KMS-11 (cell line): ENCODE measurements at regions not wholly inside any gene's neighbourhood (a gene's known extent, or its start where the extent isn't known, plus 50 kb on each side); places are given as distances from the start of the nearest gene placed in this dataset.

Source experiments
- H2AFZ ChIP-seq: fragments of 200-600 bp; sonication (generic); 2 replicates; pipeline ENCODE4 v1.6.1; 2016; ENCODE audit warnings: antibody characterized with exemption, mixed run types, low read depth
- H3K27ac ChIP-seq: fragments of 200-600 bp; sonication (generic); 2 replicates; pipeline ENCODE4 v1.6.1; 2016; ENCODE audit warnings: mild to moderate bottlenecking, mixed run types
- H3K27me3 ChIP-seq: fragments of 200-600 bp; sonication (generic); 2 replicates; pipeline ENCODE4 v1.6.1; 2017; ENCODE audit warnings: mild to moderate bottlenecking, low read depth, mixed run types, moderate library complexity; ENCODE audit not compliant: insufficient read depth
- H3K36me3 ChIP-seq: fragments of 200-600 bp; sonication (generic); 2 replicates; pipeline ENCODE4 v1.6.1; 2017; ENCODE audit warnings: mild to moderate bottlenecking, mixed run types; ENCODE audit not compliant: insufficient read depth
- H3K4me1 ChIP-seq: fragments of 200-600 bp; sonication (generic); 2 replicates; pipeline ENCODE4 v1.6.1; 2016; ENCODE audit warnings: mild to moderate bottlenecking, low read depth, mixed run types; ENCODE audit not compliant: poor library complexity, severe bottlenecking
- H3K4me2 ChIP-seq: fragments of 200-600 bp; sonication (generic); 2 replicates; pipeline ENCODE4 v1.7.0; 2016; ENCODE audit warnings: mild to moderate bottlenecking, mixed run types
- H3K4me3 ChIP-seq: fragments of 200-600 bp; sonication (generic); IDR thresholded peaks from 2 replicates; pipeline ENCODE4 v1.6.1; 2017; ENCODE audit warnings: low read depth, low read length, mixed read lengths; ENCODE audit not compliant: insufficient read depth
- H3K79me2 ChIP-seq: fragments of 200-600 bp; sonication (generic); 2 replicates; pipeline ENCODE4 v1.6.1; 2016; ENCODE audit warnings: low read depth, mixed run types; ENCODE audit not compliant: insufficient read depth
- H3K9ac ChIP-seq: fragments of 200-600 bp; sonication (generic); 2 replicates; pipeline ENCODE4 v1.6.1; 2016; ENCODE audit warnings: mild to moderate bottlenecking, mixed run types
- H4K20me1 ChIP-seq: fragments of 200-600 bp; sonication (generic); 2 replicates; pipeline ENCODE4 v1.6.1; 2016; ENCODE audit warnings: mild to moderate bottlenecking, mixed run types; ENCODE audit not compliant: insufficient read depth
- TF ChIP-seq, protein P1 (sequence below): fragments of 200-600 bp; sonication (generic); conservative IDR thresholded peaks from 2 replicates; pipeline ENCODE4 v1.6.1; 2017; ENCODE audit warnings: low read depth, mild to moderate bottlenecking, antibody characterized with exemption, low read length, moderate library complexity, mixed read lengths

DNA sequence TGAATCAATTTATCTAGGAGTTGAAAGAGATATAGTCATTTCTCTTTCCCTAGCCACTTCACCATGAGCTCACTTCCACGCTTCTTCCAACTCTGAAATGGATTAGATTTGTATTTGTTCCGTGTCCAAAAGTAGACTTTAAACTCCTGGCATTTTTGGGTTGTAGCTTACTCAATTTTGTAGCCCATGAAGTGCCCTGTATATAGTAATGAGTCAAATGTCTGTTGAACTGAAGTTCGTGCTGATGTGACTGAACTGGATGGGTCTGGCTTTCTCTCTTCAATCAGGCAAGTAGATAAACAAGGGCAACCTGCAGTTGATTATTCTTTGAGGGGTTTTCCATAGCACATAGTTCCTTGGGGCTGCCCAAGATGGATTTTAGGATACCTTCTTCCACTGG is 450.6 kb downstream of the SH2D1A start:
- TF ChIP-seq, protein P1, sequence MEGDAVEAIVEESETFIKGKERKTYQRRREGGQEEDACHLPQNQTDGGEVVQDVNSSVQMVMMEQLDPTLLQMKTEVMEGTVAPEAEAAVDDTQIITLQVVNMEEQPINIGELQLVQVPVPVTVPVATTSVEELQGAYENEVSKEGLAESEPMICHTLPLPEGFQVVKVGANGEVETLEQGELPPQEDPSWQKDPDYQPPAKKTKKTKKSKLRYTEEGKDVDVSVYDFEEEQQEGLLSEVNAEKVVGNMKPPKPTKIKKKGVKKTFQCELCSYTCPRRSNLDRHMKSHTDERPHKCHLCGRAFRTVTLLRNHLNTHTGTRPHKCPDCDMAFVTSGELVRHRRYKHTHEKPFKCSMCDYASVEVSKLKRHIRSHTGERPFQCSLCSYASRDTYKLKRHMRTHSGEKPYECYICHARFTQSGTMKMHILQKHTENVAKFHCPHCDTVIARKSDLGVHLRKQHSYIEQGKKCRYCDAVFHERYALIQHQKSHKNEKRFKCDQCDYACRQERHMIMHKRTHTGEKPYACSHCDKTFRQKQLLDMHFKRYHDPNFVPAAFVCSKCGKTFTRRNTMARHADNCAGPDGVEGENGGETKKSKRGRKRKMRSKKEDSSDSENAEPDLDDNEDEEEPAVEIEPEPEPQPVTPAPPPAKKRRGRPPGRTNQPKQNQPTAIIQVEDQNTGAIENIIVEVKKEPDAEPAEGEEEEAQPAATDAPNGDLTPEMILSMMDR = no peak

DNA sequence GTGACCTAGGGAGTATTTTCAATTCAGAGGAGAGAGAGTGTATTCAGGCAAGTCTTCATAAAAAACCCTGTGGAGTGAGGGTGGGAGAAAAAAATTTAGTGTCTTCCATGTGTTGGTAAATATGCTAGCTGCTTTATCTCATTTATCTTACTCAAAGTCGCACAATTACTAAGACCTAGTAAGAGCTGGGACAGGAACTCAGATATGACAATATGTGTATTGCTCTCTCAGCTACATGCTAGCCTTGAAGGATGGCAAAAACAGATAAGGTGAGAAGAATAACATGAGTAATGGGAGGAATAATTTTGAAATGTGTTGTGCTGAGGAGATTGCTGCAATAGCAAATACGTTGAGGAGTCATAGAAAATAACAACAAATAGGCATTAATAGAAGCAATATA is 458.6 kb downstream of the SH2D1A start:
- Histone ChIP-seq H2AFZ (no peak overlapping the region), H3K27me3 (no peaks in the 10 kb centered on the region), H3K4me2 (no peak overlapping the region), H3K27ac (no peak overlapping the region), H3K79me2 (no peaks in the 10 kb centered on the region), H4K20me1 (no peaks in the 10 kb centered on the region), H3K36me3 (no peaks in the 10 kb centered on the region), H3K4me1 (no peaks in the 10 kb centered on the region), H3K9ac (no peak overlapping the region), H3K4me3 (no peak overlapping the region)
- TF ChIP-seq, protein P1 = no peak

More for the DNA sequence above, 450.6 kb downstream of the SH2D1A start:
- Histone ChIP-seq H3K4me3 (no peak overlapping the region), H2AFZ (no peak overlapping the region), H3K4me2 (no peak overlapping the region), H3K9ac (no peak overlapping the region), H3K4me1 (no peaks in the 10 kb centered on the region), H3K27me3 (no peaks in the 10 kb centered on the region), H4K20me1 (no peaks in the 10 kb centered on the region), H3K27ac (no peak overlapping the region), H3K36me3 (no peaks in the 10 kb centered on the region), H3K79me2 (no peaks in the 10 kb centered on the region)

DNA sequence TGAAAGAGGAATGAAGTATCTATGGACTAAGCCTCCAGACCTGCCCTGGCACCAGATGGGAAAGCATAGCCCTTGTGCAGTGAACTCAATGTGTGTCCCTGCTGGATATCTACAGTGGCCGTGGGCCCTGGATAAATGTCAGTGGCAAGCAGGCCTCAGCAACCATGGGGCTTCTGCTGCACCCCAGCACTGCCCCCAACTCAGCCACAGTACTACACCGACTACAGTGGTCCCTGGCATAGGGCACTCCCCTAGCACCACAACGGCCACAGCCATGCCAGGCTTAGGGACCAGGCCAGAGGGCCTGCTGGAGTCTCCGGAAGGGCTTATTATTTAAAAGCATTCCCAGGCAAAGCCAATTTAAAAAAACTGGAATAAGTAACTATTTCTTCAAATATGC is 459.1 kb downstream of the SH2D1A start:
- TF ChIP-seq, protein P1 = no peak
- Histone ChIP-seq H3K36me3 (no peaks in the 10 kb centered on the region), H3K27me3 (no peaks in the 10 kb centered on the region), H2AFZ (no peak overlapping the region), H3K9ac (no peak overlapping the region), H4K20me1 (no peaks in the 10 kb centered on the region), H3K79me2 (no peaks in the 10 kb centered on the region), H3K4me2 (no peak overlapping the region), H3K4me1 (no peaks in the 10 kb centered on the region), H3K27ac (no peak overlapping the region), H3K4me3 (no peak overlapping the region)

DNA sequence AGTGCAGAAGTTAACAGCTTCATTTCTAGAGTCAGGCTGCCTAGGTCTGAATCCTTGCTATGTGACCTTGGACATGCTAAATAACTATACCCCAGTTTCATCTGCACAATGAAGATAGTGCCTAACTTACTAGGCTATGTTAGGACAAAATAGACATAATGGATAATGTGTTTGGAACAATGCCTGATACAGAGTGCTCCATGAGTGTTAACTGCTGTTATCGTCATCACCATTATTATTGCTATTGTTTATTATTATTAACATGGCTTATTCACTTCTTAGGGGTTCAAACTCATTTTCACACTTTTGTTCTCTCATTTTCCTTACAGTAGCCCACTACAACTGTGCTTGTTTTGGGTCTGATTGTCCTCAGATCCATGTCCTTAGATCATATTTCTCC is 467.7 kb downstream of the SH2D1A start:
- TF ChIP-seq, protein P1 = no peak
- H3K4me2 ChIP-seq = no peak overlapping the region
- H3K4me3 ChIP-seq = no peak overlapping the region
- H3K79me2 ChIP-seq = no peaks in the 10 kb centered on the region
- no peak overlapping the region for H3K9ac ChIP-seq
- H3K36me3 ChIP-seq = no peaks in the 10 kb centered on the region
- H3K27me3 ChIP-seq = no peaks in the 10 kb centered on the region
- H4K20me1 ChIP-seq = no peaks in the 10 kb centered on the region
- H3K27ac ChIP-seq = no peak overlapping the region
- H2AFZ ChIP-seq = no peak overlapping the region
- no peaks in the 10 kb centered on the region for H3K4me1 ChIP-seq

DNA sequence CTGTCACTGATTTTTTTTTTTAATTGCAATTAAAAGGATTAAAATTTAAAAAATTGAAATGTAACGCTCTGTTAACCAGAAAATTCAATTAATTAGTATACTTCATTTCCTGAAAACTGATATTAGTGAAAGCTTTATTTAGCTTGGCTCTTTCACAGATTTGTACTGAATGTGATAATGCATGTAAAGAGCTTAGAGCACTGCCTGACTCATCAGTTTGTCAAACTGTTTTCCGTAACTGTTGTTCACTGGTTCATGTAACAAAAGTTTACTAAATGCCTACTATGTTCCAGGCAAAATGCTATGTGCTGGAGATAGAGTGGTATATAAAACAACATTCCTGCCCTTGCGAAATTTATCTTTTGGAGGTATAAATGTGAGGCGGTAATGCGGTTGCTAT is 471.7 kb downstream of the SH2D1A start:
- no peak overlapping the region for H3K9ac ChIP-seq
- no peaks in the 10 kb centered on the region for H3K27me3 ChIP-seq
- H4K20me1 ChIP-seq = no peaks in the 10 kb centered on the region
- no peaks in the 10 kb centered on the region for H3K79me2 ChIP-seq
- H3K27ac ChIP-seq = no peak overlapping the region
- no peak overlapping the region for H3K4me2 ChIP-seq
- no peak overlapping the region for H3K4me3 ChIP-seq
- no peaks in the 10 kb centered on the region for H3K36me3 ChIP-seq
- no peaks in the 10 kb centered on the region for H3K4me1 ChIP-seq
- H2AFZ ChIP-seq = no peak overlapping the region
- TF ChIP-seq, protein P1 = no peak
